NCI-H748 treated with DMSO at 0.1 percent for 48 hours (cell line): ENCODE measurements at regions not wholly inside any gene's neighbourhood (a gene's known extent, or its start where the extent isn't known, plus 50 kb on each side); places are given as distances from the start of the nearest gene placed in this dataset.
A peak's percentile ranks its signal among the peaks of the same experiment; 100 is the strongest.
"Not testable (repeated sequence)": the region's sequence is repeated elsewhere in the genome, so short reads cannot be mapped to it uniquely, and the experiment has no call there.

Source experiments
- DNase-seq: peaks from one replicate; lab custom pipeline; 2025; lab: John Stamatoyannopoulos, UW

DNA sequence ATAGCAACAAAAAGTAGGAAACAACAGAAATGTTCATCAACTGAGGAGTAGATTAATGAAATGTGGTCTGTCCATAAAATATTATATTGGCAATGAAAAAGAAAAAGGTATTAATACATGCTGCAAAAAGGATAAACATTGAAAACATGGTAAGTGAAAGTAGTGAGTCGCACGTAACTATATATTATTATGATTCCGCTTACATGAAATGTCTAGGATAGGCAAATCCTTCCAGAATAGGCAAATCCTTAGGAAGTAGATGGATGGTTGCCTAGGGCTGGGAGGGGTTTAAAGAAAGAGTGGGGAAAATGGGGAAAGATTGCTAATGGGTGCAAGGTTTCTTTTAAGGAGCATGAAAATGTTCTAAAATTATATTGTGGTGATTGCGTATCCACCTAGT is 198.1 kb upstream of the WSB1 start:
- not testable (repeated sequence) for DNase-seq

DNA sequence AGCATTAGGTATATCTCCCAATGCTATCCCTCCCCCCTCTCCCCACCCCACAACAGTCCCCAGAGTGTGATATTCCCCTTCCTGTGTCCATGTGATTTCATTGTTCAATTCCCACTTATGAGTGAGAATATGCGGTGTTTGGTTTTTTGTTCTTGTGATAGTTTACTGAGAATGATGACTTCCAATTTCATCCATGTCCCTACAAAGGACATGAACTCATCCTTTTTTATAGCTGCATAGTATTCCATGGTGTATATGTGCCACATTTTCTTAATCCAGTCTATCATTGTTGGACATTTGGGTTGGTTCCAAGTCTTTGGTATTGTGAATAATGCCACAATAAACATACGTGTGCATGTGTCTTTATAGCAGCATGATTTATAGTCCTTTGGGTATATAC is 194.6 kb upstream of the WSB1 start:
- not testable (repeated sequence) for DNase-seq

DNA sequence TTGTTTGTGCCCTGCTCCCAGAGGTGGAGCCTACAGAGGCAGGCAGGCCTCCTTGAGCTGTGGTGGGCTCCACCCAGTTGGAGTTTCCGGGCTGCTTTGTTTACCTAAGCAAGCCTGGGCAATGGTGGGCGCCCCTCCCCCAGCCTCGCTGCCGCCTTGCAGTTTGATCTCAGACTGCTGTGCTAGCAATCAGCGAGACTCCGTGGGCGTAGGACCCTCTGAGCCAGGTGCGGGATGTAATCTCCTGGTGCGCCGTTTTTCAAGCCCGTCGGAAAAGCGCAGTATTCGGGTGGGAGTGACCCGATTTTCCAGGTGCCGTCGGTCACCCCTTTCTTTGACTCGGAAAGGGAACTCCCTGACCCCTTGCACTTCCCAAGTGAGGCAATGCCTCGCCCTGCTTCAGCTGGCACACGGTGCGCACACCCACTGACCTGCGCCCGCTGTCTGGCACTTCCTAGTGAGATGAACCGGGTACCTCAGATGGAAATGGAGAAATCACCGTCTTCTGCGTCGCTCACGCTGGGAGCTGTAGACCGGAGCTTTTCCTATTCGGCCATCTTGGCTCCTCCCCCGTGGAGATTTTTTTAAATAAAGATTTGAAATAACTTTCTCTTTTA is 189.2 kb upstream of the WSB1 start:
- peak; percentile 9 for DNase-seq

DNA sequence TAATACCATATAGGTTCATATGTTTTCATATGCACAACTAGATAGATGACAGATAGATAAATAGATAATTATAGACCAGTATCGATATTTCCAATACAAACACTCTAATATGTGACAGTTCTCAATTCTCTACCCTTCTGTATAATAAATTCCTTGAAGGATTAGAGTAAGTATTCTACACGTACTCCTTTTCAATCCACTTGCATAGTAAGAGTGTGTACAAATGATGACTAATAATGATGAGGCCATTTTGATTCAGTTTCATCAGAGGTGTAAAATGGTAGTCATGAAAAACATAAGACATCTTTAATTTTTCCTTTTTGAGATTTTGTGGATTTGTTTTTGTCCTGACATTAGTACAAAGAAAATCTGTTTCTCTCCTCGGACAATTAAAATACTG is 188.3 kb upstream of the WSB1 start:
- peak; percentile 21 for DNase-seq

DNA sequence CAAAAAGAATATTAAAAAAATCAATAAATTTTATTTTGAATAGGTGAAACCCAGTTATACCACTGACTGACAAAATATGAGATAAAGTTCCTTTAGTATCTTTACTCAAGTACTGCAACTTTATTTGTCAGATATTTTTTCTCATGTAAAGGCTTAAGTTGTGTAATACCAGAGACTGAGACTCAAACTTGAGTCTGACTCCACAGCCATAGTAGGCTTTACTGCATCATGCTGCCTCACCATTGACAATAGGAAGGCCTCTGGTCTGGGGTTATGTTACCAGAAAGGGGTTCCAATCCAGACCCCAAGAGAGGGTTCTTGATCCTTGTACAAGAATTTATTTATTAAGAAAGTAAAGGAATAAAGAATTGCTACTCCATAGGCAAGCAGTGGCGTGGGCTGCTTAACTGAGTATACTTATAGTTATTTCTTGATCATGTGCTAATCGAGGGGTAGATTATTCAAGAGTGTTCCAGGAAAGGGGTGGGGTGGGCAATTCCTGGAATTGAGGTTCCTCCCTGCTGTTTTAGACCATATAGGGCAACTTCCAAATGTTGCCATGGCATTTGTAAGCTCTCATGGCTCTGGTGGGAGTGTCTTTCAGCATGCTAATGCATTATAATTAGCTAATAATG is 187.4 kb upstream of the WSB1 start:
- DNase-seq, result no peak

DNA sequence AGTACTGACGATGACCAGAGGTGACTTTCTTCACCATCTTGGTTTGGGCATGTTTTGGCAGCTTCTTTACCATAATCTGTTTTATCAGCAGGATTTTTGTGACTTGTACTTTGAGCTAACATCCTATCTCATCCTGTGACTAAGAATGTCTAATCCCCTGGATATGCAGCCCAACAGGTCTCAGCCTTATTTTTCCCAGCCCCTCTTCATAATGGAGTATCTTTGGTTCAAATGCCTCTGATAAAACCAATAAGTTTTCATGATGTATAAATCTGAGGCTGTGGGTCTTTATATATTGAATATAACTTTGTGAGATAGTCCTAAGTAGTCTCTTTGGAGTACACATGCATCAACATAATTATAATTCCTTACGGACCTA is 186.9 kb upstream of the WSB1 start:
- DNase-seq, result no peak

DNA sequence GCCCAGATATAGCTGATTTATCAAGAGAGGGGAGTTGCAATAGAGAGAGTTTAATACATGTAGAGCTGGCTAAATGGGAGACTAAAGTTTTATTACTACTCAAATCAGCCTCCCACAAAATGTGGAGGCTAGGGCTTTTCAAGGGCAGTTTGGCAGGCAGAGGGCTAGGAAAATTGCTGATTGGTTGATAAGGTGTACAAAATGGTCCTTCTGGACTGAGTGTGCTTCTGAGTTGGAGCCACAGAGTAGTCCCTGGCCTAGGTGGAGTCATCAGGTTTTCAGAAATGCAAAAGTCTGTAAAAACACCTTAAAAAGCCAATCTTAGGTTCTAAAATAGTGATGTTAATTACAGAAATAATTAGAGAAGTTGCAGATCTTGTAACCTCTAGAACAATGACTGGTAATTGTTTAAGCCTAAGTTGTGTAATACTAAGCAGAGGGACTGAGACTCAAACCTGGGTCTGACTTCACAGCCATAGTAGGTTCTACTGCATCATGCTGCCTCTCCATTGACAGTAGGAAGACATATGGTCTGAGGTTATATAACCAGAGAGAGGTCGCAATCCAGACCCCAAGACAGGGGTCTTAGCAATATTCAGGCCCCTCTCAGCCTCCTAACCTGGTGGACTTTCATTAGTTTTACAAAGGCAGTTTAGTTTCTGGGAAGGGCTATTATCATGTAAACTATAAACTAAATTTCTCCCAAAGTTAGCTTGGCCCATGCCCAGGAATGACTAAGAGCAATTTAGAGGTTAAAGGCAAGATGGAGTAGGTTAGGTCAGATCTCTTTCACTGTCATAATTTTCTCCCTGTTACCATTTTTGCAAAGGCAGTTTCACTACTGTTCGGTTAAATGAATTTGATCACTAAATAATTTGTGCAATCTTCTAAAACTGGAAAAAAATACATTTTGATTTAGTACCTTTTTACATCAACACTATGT is 186.3 kb upstream of the WSB1 start:
- DNase-seq, result not testable (repeated sequence)

DNA sequence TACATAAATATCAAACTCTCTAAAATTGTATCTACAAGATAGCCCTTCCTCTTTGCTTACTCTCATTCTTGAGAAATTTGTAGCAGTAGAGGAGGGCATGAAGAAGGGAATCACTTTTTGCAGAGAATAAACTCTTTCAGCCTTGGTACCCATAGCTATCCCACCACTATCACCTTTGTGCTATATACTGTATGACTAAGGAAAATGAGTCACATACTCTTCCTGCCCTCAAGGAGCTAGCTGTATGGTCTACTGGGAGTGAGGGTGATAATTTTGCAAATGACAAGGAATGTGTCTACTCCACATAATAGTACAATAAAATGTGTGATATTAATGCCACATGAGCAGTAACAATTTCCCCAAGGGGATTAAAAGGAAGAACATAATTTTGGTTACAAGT is 184.6 kb upstream of the WSB1 start:
- DNase-seq, result no peak

DNA sequence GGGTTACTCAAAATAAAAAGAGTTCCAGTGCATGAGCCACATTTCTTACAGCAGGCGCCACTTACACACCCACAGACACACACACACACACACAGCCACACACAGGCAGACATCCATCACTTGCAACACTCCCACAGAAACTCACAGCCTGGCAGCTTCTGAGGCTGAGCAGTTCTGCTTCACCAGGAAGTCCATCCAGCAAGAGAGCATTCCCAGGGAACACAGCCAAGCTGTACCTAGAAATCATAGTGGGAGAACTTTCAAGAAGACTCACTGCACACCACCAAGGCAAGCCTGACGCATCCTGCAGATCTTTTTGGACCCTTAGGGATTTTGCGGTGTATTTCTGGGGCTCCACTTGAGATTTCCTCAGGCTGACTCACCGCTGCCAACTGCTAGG is 140.9 kb upstream of the WSB1 start:
- no peak for DNase-seq

DNA sequence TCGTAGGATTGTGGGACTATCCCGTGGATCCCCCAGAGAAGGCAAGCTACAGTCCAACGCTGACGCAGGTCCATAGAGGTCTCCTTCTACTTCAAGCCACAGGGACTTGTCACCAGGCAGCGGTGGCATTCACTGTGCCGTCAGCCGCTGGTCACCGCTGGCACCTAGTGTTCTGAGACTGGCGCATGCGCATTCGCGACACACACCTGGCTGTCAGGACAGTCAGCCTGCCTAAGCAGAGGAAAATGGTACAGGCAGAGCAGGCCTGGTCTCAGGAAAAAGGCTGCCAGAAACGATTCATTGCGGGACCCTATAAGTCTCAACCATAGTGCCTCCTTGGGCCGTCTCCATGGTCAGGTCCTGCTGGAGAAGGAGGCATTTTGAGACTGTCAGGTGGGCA is 138.0 kb upstream of the WSB1 start:
- DNase-seq, result no peak

DNA sequence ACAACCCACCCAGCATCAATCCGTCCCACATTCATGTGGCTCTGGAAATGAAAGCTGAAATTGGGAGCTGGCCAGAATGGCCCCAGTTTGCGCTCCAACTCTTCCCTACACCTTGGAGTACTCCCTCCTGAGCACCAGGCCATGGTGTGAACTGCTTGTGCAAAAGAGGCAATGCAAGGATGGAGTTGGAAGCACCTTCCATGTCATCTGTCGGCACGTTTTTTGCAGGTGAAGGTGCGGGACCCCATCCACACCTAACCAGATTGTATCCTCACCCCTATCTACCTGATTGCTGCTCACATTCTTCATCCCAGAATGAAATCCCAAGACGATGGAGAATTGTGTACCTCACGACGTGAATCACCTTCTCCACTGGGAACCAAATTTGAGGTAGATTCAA is 136.6 kb upstream of the WSB1 start:
- no peak for DNase-seq

DNA sequence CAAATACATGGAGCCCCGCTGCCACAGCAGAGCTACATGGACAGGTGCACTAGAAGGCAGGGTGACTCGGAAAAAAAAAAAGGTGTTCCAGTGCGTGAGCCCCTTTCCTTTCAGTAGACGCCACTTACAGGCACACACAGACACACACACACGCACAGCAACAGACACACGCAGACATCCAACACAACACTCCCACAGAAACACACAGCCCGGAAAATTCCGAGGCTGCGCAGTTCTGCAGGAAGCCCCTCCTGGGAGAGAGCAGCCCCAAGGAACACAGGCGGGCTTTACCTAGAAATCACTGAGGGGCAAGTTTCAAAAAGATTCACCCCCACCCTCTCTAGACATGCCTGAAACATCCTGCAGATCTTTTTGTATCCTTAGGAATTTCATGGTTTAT is 136.0 kb upstream of the WSB1 start:
- DNase-seq, result no peak

DNA sequence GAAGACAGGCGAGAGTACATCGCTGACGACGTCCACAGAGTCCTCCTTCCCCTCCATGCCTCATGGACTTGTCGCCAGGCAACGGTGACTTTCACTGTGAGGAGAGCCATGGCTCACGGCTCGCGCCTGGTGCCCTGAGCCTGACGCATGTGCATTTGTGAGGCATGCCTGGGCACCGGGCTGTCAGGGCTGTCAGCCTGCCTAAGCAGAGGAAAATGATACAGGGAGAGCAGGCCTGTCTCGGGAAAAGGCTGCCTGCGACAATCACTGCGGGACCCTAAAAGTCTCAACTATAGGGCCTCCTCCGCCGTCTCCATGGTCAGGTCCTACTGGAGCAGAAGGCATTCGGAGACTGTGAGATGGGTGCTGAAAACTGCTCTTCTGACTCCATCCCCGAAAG is 135.5 kb upstream of the WSB1 start:
- no peak for DNase-seq

DNA sequence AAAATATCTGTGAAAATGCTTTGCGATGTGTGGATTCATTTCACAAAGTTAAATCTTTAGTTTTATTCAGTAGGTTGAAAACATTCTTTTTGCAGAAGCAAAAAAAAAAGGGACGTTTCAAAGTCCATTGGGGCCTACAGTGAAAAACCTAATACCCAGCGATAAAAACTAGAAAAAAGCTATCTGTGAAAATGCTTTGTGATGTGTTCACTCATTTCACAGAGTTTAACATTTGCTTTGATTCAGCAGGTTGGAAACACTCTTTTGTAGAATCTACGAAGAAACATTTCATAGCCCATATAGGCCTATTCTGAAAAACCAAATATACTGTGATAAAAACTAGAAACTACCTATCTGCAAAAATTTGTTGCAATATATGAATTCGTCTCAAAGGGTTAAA is 113.6 kb upstream of the WSB1 start:
- no peak for DNase-seq

DNA sequence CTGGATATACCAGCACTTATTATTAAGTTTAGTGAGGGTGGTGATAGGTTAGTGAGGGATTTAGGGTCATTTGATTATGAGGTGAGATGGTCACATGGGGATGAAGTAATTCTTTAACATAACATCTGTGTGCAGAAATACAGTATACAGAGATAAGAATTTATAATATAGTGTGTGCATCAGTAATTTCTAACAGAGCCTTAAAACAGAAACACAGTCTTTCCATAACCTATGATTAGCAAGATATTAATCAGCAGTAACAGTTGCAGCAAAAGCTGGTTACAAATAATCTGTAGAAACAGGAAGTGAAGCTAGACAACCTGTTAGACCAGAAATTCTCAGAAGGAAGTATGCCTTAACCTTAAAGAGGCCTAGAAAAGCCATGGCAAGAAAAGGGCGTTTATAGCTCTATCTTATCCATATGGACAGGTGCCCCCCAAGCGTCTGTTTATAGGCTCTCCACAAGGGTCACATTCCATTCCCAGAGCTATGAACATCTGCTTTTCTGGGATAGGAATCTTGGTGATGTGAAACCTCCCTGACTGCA is 112.5 kb upstream of the WSB1 start:
- DNase-seq, result not testable (repeated sequence)

DNA sequence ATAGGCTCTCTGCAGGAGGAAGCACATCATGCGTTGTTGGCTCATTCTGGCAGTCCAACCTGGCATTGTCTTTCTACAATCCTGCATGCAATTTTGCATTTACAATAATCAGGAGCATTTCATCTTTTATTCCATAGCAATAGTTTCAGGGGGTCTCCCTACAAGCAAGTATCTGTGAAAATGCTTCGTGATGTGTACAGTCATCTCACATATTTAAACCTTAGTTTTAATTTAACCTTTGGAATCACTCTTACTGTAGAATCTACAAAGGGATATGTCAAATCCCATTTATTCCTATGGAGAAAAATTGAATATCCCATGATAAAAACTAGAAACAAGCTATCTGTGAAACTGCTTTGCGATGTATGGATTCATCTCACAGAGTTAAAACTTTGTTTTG is 112.0 kb upstream of the WSB1 start:
- no peak for DNase-seq

DNA sequence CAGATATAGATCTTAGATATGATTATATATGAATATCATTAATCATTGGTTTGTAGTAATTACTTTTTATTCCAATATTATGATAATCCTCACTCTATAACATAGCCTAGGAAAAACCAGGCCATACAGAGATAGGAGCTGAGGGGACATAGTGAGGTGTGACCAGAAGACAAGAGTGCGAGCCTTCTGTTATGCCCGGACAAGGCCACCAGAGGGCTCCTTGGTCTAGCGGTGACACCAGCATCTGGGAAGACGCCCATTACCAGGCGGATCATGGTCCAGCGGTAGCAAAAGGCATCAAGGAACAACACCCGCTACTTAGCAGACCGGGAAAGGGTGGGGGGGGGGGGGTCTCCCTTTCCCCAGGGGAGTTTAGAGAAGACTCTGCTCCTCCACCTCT is 96.4 kb upstream of the WSB1 start:
- not testable (repeated sequence) for DNase-seq

DNA sequence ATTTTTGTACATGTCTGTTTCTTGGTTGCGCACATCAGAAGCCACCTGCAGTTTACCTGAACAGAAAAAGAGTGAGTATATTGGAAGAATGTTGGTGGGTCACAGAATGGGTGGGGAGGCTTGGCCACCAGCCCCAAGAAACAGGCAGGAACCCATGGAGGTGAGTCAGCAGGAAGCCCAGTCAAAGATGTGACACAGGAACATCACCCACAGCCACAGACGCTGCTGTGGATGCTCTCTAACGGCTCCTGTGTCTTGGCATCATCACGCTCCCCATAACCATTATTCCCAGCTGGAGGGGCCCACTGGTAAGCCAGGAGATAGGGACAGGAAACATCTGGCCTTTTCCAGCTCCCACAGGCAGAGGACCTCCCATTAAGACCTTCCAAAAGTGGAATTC is 94.0 kb upstream of the WSB1 start:
- DNase-seq, result no peak

DNA sequence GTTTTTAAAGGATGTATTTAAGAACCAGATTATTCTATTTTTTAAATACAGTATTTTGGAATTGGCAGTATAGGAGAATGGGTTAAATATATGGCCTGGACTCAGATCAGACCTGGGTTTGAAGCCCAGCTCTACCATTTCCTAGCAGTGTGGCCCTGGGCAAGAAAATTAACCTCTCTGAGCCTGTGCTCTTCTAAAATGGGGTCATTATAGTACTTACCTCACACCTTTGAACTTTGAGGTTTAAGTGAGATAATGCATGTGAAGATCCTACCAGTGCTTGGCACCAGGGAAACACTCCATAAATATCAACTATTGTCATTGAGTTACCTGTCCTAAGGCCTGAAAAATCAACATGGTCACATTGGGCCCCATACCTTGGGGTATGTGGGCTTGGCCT is 93.4 kb upstream of the WSB1 start:
- no peak for DNase-seq

DNA sequence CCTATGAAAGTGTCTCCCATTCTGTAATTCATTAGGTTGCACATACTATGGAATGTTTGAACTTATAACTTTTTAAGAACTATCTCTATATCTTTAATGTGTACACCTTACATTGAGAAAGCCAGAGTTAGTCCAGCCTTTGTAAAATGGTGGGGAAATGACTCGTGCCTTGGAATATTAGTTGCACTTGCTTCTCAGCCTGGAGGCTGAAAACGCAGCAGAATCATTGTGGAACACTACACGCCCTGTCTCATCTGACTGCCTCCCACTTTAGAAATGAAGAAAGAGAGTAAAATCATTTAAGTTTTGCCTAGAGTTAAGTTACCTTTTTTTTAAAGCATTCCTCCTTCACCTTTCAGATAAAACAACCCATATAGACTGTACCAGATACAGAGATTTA is 90.7 kb upstream of the WSB1 start:
- DNase-seq, result no peak

DNA sequence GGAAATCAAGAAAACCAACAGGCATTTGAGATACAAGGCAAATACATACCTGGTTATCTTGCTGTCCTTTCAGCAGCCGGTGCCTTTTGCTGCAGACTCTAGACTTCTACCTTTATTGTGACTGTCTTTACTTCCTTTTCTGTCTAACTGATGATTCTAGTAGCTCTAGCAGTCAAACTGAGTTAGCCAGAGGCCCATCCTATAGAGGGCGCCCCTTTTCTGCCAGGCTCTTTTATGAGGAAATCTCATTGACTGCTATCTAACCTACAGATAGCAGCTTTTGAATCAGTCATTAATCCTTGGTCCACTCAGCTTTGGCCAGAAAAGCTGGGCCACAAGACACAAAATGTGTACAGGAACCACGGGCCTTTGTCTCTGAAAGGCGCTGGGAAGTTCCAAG is 87.5 kb upstream of the WSB1 start:
- DNase-seq, result no peak

DNA sequence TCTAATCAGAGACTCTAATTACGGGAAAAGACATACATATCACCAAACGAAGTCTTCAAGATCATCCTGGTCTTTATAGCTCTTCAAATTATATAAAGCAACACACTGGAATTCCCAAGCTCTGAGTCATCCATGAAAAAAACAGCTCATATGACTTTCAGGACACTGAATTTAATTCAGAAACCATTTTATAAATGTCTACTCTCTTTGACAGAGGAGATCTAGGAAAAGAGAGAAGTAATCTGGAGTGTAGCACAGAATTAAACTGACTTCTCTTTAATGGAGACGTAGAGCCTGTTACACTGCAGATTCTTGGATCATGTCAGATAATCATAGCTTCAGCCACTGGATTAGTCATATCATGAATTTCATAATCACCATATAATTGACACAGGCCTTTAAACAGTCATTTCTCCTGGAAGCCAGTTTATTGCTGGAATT is 86.8 kb upstream of the WSB1 start:
- no peak for DNase-seq

DNA sequence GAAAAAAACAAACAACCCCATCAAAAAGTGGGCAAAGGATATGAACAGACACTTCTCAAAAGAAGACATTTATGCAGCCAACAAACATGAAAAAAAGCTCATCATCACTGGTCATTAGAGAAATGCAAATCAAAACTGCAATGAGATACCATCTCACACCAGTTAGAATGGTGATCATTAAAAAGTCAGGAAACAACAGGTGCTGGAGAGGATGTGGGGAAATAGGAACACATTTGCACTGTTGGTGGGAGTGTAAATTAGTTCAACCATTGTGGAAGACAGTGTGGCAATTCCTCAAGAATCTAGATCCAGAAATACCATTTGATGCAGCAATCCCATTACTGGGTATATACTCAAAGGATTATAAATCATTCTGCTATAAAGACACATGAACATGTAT is 85.5 kb upstream of the WSB1 start:
- not testable (repeated sequence) for DNase-seq
